Upper lobe of left lung (tissue), 6 donors: ENCODE measurements at regions not wholly inside any gene's neighbourhood (a gene's known extent, or its start where the extent isn't known, plus 50 kb on each side); places are given as distances from the start of the nearest gene placed in this dataset.

Experiments
- ATAC-seq, 2 donors: fragments of 200-7000 bp; cut with Tn5 transposase; one replicate each; pipeline ENCODE4 v1.9.1; 2022; ENCODE audit warnings: mild to moderate bottlenecking in 2 of 2, moderate library complexity in 2 of 2; ENCODE audit not compliant: low FRiP score in 2 of 2
- DNase-seq, 2 donors: peaks; one replicate each; pipeline ENCODE4 v3.0.0-alpha.2; 2019 to 2020
- H3K27ac ChIP-seq, 4 donors: fragments of 200-600 bp; sonication (generic); one replicate each; pipeline ENCODE4 v1.5.1; 2016 to 2019
- H3K27me3 ChIP-seq, 4 donors: fragments of 200-600 bp; sonication (generic); one replicate each; pipeline ENCODE4 v1.5.1; 2017 to 2019
- H3K36me3 ChIP-seq, 4 donors: fragments of 200-600 bp; sonication (generic); one replicate each; pipeline ENCODE4 v1.5.1; 2016 to 2019
- H3K4me1 ChIP-seq, 4 donors: fragments of 200-600 bp; sonication (generic); one replicate each; pipeline ENCODE4 v1.5.1; 2018 to 2019
- H3K4me3 ChIP-seq, 4 donors: fragments of 200-600 bp; sonication (generic); one replicate each; pipeline ENCODE4 v1.5.1; 2017 to 2019; ENCODE audit warnings: mild to moderate bottlenecking in 2 of 4, moderate library complexity in 1 of 4
- H3K9me3 ChIP-seq, 4 donors: fragments of 200-600 bp; sonication (generic); one replicate each; pipeline ENCODE4 v1.5.1; 2018 to 2019
- EP300 ChIP-seq, 4 donors: sonication (generic); formaldehyde crosslinking; IDR thresholded peaks; one replicate each; pipeline ENCODE4 v1.5.1; 2017; ENCODE audit warnings: antibody characterized with exemption in 4 of 4, control low read depth in 2 of 4
- POLR2A ChIP-seq, 4 donors: fragments of 450-650 bp; IDR thresholded peaks; one replicate each; pipeline ENCODE4 v1.5.1; 2016 to 2017; ENCODE audit warnings: antibody characterized with exemption in 4 of 4, mild to moderate bottlenecking in 2 of 4
- POLR2AphosphoS5 ChIP-seq, 2 donors: sonication (generic); formaldehyde crosslinking; IDR thresholded peaks; one replicate each; pipeline ENCODE4 v1.5.1; 2017; ENCODE audit warnings: antibody characterized with exemption in 2 of 2
- WGBS, 2 donors: methylation state at CpG; one replicate each; pipeline ENCODE4 v1.1.5; 2017 to 2018; 5-methylcytosine and 5-hydroxymethylcytosine counted together
- TF ChIP-seq, protein P1 (sequence below), 6 experiments: fragments of 450-650 bp in 4 of 6; fragments of 200-600 bp in 2 of 6; sonication (generic) in 2 of 6; IDR thresholded peaks; one replicate each; pipeline ENCODE4 v1.5.1; 2016 to 2019; ENCODE audit warnings: antibody characterized with exemption in 6 of 6
- donor health status: DM: no; HTN: no; CAD: no; lungs with moderate emphysema.
- donor health status: DM: no; HTN: yes; CAD: no; lungs with severe emphysema.

DNA sequence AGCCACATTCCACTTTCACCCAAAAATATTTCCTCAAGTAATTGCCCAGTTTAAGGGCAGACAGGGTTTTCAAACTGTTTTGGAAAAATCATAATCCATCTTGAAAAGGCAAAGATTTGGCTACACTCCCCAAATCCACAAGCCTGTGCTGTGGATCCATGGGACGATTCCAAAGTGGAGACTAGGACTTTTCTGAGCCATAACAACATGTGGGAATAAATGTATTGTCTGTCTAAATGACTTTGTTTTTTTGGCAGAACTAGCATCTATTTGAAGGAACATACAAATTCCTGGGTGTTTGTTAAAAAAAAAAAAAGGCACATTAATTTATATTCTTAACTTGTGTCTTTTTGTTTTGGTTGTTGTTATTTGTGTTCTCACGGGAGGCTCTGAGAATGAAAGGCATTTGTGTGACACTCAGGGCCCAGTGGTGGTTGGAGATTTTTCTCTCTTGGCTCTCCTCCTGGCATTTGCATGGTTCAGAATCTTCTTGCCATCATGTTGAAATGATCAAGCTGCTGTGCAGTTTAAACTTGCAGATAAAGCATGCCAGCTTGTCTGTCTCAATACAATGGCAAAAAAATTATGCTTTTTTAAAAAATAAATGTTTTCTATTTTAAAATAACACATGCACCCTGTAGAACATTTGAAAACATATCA, 277.4 kb downstream of the EN1 start:
- Histone ChIP-seq H3K36me3 (no peaks in the 10 kb centered on the region), H3K4me1 (no peaks in the 10 kb centered on the region), H3K4me3 (no peak overlapping the region), H3K27me3 (no peaks in the 10 kb centered on the region), H3K27ac (no peak overlapping the region), H3K9me3 (no peaks in the 10 kb centered on the region)
- ATAC-seq = no peak
- TF ChIP-seq POLR2AphosphoS5 (IDR thresholded peaks at IDR 0.05) (no peak), EP300 (IDR thresholded peaks at IDR 0.05) (no peak), POLR2A (IDR thresholded peaks at IDR 0.05) (no peak)
- TF ChIP-seq, protein P1, sequence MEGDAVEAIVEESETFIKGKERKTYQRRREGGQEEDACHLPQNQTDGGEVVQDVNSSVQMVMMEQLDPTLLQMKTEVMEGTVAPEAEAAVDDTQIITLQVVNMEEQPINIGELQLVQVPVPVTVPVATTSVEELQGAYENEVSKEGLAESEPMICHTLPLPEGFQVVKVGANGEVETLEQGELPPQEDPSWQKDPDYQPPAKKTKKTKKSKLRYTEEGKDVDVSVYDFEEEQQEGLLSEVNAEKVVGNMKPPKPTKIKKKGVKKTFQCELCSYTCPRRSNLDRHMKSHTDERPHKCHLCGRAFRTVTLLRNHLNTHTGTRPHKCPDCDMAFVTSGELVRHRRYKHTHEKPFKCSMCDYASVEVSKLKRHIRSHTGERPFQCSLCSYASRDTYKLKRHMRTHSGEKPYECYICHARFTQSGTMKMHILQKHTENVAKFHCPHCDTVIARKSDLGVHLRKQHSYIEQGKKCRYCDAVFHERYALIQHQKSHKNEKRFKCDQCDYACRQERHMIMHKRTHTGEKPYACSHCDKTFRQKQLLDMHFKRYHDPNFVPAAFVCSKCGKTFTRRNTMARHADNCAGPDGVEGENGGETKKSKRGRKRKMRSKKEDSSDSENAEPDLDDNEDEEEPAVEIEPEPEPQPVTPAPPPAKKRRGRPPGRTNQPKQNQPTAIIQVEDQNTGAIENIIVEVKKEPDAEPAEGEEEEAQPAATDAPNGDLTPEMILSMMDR (IDR thresholded peaks at IDR 0.05) = no peak
- DNase-seq = no peak
- WGBS, 2 donors = 55 to 66% methylated on average over 2 of the region's 2 CpGs

DNA sequence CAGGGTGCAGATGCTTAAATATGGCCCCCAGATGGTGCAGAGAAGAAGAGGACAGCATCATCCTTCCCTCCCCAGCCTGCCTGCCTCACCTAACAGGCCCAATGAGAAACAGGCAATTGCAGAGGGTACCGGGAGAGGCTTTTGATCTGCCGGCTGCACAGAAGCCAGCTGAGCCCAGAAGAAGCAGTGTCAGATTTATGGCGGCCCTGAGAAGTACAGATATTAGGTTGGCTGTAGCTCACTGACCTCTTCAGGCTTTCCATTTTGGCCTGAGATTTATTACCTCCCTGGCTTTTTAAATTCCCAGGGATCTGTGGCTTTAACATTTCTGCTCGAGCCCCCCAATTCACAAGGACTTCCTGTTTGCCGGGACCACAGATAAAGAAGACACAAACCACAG, 278.7 kb downstream of the EN1 start:
- DNase-seq (no peak), ATAC-seq (no peak)
- no peaks in the 10 kb centered on the region for H3K36me3 ChIP-seq
- no peak overlapping the region for H3K27ac ChIP-seq
- no peaks in the 10 kb centered on the region for H3K4me1 ChIP-seq
- TF ChIP-seq EP300 (IDR thresholded peaks at IDR 0.05) (no peak), POLR2A (IDR thresholded peaks at IDR 0.05) (no peak), POLR2AphosphoS5 (IDR thresholded peaks at IDR 0.05) (no peak)
- TF ChIP-seq, protein P1 (IDR thresholded peaks at IDR 0.05) = no peak
- 29 to 32% methylated on average over 5 of the region's 5 CpGs for WGBS, 2 donors
- H3K4me3 ChIP-seq = no peak overlapping the region
- no peaks in the 10 kb centered on the region for H3K9me3 ChIP-seq
- H3K27me3 ChIP-seq = no peaks in the 10 kb centered on the region

DNA sequence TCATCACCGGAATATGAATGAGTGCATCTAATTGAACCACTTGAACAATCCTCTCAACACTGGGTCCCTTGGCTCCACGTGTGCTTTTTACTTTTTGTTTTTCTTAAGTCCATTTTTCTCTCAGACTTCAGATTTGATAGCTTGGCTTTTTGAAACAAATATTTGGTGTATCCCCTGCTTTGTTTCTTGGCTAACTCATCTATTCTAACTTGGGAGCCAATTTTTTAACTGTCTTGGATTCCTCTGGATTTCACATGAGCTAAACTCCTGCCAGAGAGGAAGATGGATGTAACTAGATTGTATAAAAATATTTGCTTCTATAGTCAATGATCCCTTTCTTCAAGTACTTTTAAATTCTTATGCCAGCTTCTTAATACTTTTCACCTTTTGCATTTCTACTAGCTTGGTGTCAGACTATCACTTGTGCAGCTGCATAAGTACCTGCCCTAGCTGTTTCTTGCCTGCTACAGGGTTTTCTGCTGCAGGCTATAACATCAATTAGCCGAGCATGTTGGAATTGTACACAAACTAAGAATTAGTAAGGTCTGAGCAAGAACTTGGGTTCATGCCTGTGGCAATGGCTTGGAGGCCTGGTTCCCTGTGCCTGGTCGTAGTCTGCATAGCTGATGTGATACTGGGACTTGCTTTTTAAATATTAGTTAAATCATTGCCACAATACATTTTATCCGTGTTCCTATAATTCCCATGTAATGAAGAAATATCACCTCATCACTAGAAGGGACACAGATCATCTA, 281.5 kb downstream of the EN1 start:
- WGBS, 2 donors = 60 to 74% methylated on average over 5 of the region's 5 CpGs
- no peaks in the 10 kb centered on the region for H3K9me3 ChIP-seq
- no peak overlapping the region for H3K4me3 ChIP-seq
- H3K4me1 ChIP-seq = no peaks in the 10 kb centered on the region
- no peak overlapping the region for H3K27ac ChIP-seq
- H3K36me3 ChIP-seq = no peaks in the 10 kb centered on the region
- DNase-seq (no peak), ATAC-seq (no peak)
- TF ChIP-seq POLR2A (IDR thresholded peaks at IDR 0.05) (no peak), EP300 (IDR thresholded peaks at IDR 0.05) (no peak), POLR2AphosphoS5 (IDR thresholded peaks at IDR 0.05) (no peak)
- TF ChIP-seq, protein P1 (IDR thresholded peaks at IDR 0.05) = no peak
- H3K27me3 ChIP-seq = no peaks in the 10 kb centered on the region

DNA sequence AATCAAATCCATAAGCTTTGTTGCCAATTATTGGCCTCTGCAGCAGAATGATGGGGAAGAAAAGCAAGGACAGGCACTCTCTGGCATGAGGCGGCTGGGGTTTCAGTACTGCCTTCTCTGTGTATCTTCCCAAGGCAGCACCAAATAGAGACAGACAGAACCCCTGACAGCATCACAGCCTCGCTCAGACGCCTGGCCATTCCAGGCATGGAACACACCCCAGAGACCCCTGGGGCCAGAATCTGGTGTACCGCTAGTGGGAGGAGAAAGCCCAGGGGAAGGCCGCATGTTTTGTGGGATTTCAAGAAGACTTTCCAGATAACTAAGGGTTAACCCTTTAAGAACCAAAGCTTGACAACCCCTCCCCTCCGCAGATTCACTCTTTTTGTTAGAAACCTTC, 282.1 kb downstream of the EN1 start:
- no peak overlapping the region for H3K27ac ChIP-seq
- H3K4me3 ChIP-seq = no peak overlapping the region
- H3K9me3 ChIP-seq = no peaks in the 10 kb centered on the region
- H3K4me1 ChIP-seq = no peaks in the 10 kb centered on the region
- DNase-seq = no peak
- H3K27me3 ChIP-seq = no peaks in the 10 kb centered on the region
- WGBS, 2 donors = 54 to 57% methylated on average over 6 of the region's 6 CpGs
- no peaks in the 10 kb centered on the region for H3K36me3 ChIP-seq
- no peak for ATAC-seq
- TF ChIP-seq EP300 (IDR thresholded peaks at IDR 0.05) (no peak), POLR2A (IDR thresholded peaks at IDR 0.05) (no peak), POLR2AphosphoS5 (IDR thresholded peaks at IDR 0.05) (no peak)
- TF ChIP-seq, protein P1 (IDR thresholded peaks at IDR 0.05) = no peak
